Midbrain (tissue), 1 donor: ENCODE measurements at regions not wholly inside any gene's neighbourhood (a gene's known extent, or its start where the extent isn't known, plus 50 kb on each side); places are given as distances from the start of the nearest gene placed in this dataset.
"Not testable (repeated sequence)": the region's sequence is repeated elsewhere in the genome, so short reads cannot be mapped to it uniquely, and the experiment has no call there.

Experiments
- DNase-seq: peaks from one replicate; lab custom pipeline; 2025; lab: John Stamatoyannopoulos, UW

GRCh38 chr5:77909237-77909636 lies 133.1 kb upstream of the TBCA start:
- no peak for DNase-seq

GRCh38 chr5:77908787-77909186 lies 132.6 kb upstream of the TBCA start:
- no peak for DNase-seq

DNA sequence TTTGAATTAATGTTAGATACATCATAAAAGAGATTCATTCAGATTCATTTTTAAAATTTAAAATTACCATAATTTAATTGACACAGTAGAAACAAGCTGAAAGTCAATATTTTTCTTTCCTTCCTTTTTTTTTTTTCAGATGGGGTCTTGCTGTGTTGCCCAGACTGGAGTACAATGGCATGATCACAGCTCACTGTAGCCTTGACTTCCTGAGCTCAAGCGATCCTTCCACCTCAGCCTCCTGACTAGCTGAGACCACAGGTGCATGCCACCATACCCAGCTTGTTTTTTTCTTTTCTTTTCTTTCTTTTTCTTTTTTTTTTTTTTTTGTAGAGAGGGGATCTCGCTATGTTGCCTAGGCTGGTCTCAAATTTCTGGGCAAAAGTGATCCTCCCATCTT lies 131.6 kb upstream of the TBCA start:
- no peak for DNase-seq

DNA sequence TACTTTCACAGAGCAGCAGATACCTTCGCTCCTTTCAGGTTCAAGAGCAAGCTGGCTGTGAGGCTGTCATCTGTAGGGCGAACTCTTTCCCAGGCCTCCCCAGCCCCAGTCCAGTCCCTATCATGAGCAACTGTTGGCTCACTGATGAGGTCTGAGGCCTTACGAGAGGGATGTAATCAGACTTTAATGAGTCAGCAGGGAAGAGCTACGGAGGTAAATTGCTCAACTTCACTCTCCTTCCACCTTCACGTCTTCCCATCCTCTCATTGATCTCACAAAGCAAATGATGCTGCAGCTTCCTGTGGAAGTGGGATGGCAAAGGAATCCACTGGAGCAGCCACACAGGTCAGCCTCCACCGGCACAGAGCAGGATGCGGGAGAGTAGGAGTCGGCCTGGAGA lies 130.7 kb upstream of the TBCA start:
- no peak for DNase-seq

DNA sequence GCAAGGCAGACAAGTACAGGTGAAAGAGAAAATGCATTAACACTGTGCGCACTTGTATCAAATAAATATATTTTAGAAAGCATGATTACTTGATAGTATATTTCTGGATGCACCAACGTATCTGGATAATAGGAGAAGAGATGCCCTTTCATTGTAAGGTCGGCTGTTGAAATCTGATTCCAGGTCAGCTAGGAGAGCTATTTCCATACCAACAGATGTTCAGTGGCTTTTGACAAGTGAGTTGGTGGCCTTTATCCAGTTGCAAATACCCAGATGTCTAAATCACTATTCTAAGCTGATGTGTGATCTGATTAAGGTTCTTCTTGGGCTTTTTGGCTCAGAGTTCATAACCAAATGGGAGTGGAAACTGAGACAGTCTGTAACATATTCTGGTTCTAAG lies 128.2 kb upstream of the TBCA start:
- no peak for DNase-seq

DNA sequence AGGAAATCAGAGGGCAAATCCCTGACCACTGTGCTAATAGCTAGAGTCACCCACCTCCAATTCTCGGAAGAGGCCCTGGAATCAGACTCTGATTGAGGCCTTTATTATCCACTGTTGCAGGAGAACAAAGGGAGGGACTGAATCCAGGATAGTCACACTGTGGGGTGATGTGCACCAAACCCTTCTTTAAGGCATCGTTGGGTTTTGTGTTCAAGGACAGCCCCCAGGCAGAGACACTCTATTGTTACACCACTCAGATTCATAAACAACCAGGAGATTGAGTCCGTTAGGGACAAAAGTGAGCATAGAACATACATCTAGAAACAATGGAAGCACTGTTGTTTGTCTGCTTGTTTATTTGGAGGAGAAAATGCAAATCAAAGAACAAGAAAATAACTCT lies 124.6 kb upstream of the TBCA start:
- peak; percentile 87 for DNase-seq

DNA sequence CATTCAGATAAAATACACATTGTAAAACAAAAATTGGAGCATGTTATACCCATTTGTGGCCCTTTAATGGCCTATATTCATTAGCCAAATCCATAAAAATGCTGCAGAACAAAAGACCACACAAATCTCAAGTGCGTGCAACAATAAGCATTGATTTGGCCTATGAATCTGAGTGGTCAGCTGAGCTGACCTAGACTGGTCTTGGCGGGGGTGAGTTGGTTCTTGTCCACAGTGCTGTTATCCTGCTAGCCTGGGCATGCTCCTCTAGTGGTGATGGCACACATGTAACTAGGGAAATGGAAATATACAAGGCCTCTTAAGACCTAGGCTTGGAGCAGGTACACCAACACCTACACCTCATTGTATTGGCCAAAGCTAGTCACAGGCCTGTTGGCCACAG lies 122.2 kb upstream of the TBCA start:
- DNase-seq = peak; percentile 85

DNA sequence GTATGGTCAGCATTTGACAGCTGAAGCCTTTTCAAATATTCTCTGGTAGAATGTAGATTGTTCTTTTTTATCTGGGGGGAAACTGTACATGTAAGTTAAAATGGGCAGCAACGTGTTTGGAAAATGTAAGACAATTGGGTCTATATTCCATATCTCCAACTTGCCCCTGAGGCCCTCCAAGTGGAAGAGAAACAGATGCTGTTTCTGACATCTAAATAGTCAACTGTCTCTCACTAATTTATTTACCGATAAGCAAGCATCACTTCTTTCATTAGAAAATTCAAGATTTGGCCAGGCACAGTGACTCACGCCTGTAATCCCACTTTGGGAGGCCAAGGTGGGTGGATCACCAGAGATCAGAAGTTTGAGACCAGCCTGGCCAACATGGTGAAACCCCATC lies 120.2 kb upstream of the TBCA start:
- DNase-seq = no peak

- not testable (repeated sequence) for DNase-seq
Observed at GRCh38 chr5:77894103-77894502, 118.0 kb upstream of the TBCA start.

GRCh38 chr5:77893225-77893860 lies 117.2 kb upstream of the TBCA start:
- DNase-seq = peak; percentile 11

DNA sequence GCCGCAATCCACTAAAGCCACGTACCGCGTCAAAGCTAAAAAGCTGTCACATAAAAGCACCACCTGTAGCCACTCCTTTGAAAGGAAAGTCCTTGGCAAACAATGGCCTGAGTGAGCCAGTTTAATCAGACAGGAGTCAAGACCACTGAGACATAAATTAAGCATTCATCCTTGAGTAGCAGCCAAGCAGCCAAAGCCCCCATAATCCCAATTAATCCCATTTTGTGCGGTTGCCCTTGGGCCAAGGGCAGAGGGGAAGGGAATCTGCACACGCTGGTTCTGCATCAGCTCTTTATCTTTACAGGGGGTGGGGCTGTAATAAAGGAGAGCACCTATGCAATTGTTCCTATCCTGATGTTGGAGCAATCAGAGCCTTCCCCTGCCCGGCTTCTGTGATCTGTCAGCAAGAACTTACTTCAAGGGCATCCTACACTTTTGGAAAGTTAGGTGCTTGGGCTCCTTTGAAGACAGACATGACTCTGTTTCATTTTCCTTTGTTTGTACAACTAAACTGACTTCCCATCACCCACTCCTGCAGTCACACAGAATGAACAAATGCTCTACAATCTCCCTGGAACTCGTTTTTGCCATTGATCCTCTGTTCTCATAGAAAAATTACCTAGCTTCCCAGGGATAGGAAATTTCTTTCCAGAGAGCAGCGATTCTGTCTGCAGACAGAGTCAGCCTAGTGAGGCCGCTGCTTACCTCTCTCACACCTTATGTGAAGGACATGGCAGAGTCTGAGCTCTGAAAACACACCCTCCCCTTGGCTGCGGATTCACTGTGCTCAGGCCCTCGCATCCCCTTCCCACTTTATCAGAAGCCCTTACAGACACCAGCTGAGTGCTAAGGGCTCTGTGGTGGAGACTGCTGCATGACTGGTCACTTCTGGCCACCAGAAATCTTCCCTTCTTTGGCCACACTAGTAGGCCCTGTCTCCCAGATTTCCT lies 116.2 kb upstream of the TBCA start:
- DNase-seq = no peak

DNA sequence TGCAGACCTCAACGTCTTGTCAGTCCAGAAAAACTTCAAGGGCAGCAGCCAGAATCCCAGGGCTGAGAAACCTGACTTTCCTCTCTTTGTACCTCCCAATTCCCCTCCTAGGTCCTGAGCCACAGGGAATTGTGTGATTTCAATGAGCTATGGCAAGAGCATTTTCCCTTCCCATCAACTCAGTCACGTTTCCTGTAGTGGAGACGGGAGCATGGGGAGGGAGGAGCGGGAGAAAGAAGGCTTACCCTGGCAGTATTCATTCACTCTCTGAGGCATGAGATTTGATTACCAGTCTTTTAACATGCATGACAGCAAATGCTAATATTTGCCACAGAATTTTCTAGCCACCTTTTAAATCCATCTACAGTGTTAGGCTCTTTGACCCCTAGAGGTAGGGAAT lies 109.4 kb upstream of the TBCA start:
- DNase-seq = no peak

DNA sequence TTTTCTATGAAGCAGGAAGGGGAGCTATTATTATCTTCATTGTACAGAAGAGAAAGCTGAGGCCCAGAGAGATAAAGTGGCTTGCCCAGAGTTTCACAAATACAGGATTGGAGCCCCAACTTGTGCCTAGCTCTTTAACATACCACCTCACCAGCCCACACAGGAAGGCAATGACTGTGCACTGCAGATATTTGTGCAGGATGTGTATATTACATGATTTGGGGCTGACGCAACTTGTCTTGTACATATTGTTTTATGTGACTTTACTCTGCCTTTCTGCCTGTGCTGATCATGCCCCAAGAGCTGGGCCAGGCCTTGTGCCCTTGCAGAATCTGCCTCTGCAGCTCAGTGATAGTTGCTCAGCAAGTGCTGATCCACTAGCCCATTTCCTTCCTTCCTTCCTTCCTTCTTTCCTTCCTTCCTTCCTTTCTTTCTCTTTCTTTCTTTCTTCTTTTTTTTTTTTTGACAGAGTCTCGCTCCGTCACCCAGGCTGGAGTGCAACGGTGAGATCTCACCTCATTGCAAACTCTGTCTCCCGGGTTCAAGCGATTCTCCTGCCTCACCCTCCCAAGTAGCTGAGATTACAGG lies 106.6 kb upstream of the TBCA start:
- no peak for DNase-seq

DNA sequence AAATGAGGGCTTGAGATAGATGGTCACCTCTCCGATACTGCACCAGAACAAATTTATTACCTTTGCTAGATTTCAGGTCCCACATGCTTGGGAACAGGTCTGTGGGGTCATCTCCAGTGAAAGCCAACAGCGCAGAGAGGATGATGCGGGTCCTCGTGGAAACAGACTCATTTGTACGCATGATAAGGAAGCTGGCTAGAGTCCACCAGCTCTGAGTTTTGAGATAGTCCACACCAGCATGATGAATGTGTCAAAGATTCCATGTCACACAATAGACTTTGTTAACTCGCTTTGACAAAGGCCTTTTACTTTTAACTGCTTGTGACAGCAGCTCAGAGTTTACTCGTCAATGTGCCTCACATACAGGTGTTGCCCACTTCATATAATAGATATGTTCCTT lies 105.4 kb upstream of the TBCA start:
- no peak for DNase-seq

GRCh38 chr5:77877516-77878355 lies 101.6 kb upstream of the TBCA start:
- no peak for DNase-seq

DNA sequence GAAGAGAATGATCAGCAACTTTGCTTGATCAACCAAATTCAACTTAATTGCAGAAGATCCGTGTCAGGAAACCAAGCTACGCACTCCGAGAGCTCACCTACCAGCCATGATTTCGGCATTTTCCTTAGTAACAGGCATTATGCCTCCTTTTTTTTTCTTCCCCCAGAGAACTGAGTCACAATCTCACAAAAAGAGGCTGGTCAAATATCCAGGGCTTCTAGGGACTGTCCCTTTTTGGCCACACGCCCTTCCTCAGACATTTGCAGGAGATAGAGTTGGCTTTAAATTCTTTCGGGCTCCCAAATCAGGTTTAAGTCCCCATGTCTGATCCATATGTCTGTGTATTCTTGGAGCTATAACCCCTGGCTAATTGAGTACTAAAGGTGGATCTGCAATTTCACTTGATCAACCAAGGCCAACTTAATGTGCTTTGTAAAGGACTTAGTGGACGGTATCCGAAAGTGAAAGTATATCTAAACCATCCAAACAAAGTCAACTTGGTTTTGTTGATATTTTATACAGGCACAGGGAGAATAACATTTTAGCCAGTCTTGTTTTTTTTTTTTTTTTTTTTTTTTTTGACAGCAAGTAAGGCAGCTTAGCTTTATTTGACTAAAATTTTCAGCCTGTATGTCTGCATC lies 100.8 kb upstream of the TBCA start:
- no peak for DNase-seq

GRCh38 chr5:77876316-77876715 lies 100.2 kb upstream of the TBCA start:
- no peak for DNase-seq

DNA sequence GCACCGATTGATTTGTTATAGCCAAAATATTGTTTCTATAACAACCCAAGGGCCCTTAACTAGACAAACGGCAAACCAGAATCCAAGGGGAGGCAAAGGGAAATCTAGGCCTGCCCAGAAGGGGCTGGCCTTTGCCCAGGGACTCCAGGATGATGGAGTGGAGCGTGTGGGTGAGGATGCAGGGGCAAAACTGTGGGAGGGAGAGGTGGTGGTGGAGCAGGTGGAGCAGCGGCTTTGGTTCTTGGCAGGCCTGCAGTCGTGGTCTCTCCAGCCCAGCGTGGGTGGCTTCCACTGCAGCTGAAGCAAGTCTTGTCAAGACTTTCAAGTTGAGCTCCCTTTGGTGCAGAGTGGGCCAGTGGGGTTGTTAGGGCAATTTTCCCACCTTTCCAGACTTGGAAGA lies 98.6 kb upstream of the TBCA start:
- DNase-seq = no peak

GRCh38 chr5:77873239-77873638 lies 97.1 kb upstream of the TBCA start:
- DNase-seq = no peak

- no peak for DNase-seq
Observed at GRCh38 chr5:77871946-77872345, 95.8 kb upstream of the TBCA start.

DNA sequence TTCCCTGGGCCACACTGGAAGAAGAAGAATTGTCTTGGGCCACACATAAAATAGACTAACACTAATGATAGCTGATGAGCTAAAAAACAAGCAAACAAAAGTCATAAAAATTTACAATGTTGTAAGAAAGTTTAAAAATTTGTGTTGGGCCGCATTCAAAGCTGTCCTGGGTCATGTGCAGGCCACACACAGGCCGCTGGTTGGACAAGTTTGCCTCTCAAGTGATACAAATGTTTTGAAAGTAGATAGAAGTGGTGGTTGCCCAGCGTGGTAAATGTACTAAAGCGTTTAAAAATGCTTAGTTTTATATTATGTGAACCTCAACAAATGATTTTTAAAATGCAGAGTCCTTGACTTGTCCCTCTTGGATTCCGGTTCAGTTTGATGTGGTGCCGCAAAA lies 94.9 kb upstream of the TBCA start:
- no peak for DNase-seq
